SK-N-SH (cell line): ENCODE measurements at regions not wholly inside any gene's neighbourhood (a gene's known extent, or its start where the extent isn't known, plus 50 kb on each side); places are given as distances from the start of the nearest gene placed in this dataset.

ENCODE experiments used
- CTCF ChIA-PET: fragments of 300-600, 350-600 bp; formaldehyde crosslinking; extraction: SDS; loops from one replicate; lab custom pipeline; 2021; lab: Yijun Ruan, JAX
- POLR2A ChIA-PET: fragments of 350-600 bp; sonication (Branson Sonifier 250); formaldehyde crosslinking; extraction: SDS; loops from one replicate; lab custom pipeline; 2020; ENCODE audit warnings: antibody characterized with exemption, inconsistent platforms; lab: Yijun Ruan, JAX
- DNase-seq: peaks from one replicate; pipeline ENCODE4 v3.0.0; 2012
- H2AFZ ChIP-seq: fragments of 200-600 bp; sonication (generic); 2 replicates; pipeline ENCODE4 v1.8.1; 2016; ENCODE audit warnings: antibody characterized with exemption, mild to moderate bottlenecking, low read depth
- H3F3A ChIP-seq: fragments of 200-600 bp; sonication (generic); replicated peaks from 2 replicates; pipeline ENCODE3; 2016; ENCODE audit warnings: antibody characterized with exemption, mild to moderate bottlenecking; ENCODE audit not compliant: insufficient read depth
- H3K27ac ChIP-seq, 2 experiments: fragments of 200-500 bp in 1 of 2; fragments of 200-600 bp in 1 of 2; sonication (Bioruptor generic) in 1 of 2; sonication (generic), shearing (Covaris generic) in 1 of 2; 2 replicates each; pipeline versions ENCODE4 v1.5.1 to v1.6.1; 2014 to 2016; ENCODE audit warnings: low read depth in 2 of 2, inconsistent platforms in 1 of 2, low read length in 1 of 2, mild to moderate bottlenecking in 1 of 2, mixed read lengths in 1 of 2
- H3K27me3 ChIP-seq: fragments of 200-600 bp; sonication (generic), shearing (Covaris generic); 2 replicates; pipeline ENCODE4 v1.6.1; 2016; ENCODE audit warnings: mixed run types; ENCODE audit not compliant: insufficient read depth
- H3K36me3 ChIP-seq, 2 experiments: fragments of 200-500 bp in 1 of 2; fragments of 200-600 bp in 1 of 2; sonication (Bioruptor generic) in 1 of 2; sonication (generic) in 1 of 2; replicated peaks in 1 of 2; 2 replicates each; pipeline versions ENCODE3 to v1.5.1; 2014 to 2016; ENCODE audit warnings: low read length in 1 of 2, mild to moderate bottlenecking in 1 of 2; ENCODE audit not compliant: insufficient read depth in 2 of 2, control insufficient read depth in 1 of 2
- H3K4me1 ChIP-seq, 2 experiments: fragments of 200-500 bp in 1 of 2; fragments of 200-600 bp in 1 of 2; sonication (Bioruptor generic) in 1 of 2; sonication (generic), shearing (Covaris generic) in 1 of 2; 2 replicates each; pipeline versions ENCODE4 v1.5.1 to v1.6.1; 2014 to 2016; ENCODE audit warnings: low read depth in 1 of 2, low read length in 1 of 2, mixed run types in 1 of 2; ENCODE audit not compliant: insufficient read depth in 2 of 2, control insufficient read depth in 1 of 2
- H3K4me2 ChIP-seq: fragments of 200-600 bp; sonication (generic), shearing (Covaris generic); 2 replicates; pipeline ENCODE4 v1.6.1; 2017; ENCODE audit warnings: mixed run types
- H3K4me3 ChIP-seq, 2 experiments: fragments of 200-500 bp in 1 of 2; fragments of 200-600 bp in 1 of 2; sonication (Bioruptor generic) in 1 of 2; sonication (generic), shearing (Covaris generic) in 1 of 2; 2 replicates each; pipeline versions ENCODE4 v1.5.1 to v1.8.1; 2014 to 2016; ENCODE audit warnings: low read depth in 2 of 2, inconsistent platforms in 1 of 2, low read length in 1 of 2, mild to moderate bottlenecking in 1 of 2, mixed read lengths in 1 of 2, moderate library complexity in 1 of 2
- H3K79me2 ChIP-seq: fragments of 200-600 bp; sonication (generic); 2 replicates; pipeline ENCODE4 v1.8.1; 2017; ENCODE audit warnings: mild to moderate bottlenecking; ENCODE audit not compliant: insufficient read depth
- H3K9ac ChIP-seq: fragments of 200-600 bp; sonication (generic); 2 replicates; pipeline ENCODE4 v1.6.1; 2017; ENCODE audit warnings: mixed run types
- H3K9me2 ChIP-seq: fragments of 200-600 bp; sonication (generic); 2 replicates; pipeline ENCODE4 v1.6.1; 2017; ENCODE audit warnings: mixed run types
- H3K9me3 ChIP-seq: fragments of 200-600 bp; sonication (generic); 2 replicates; pipeline ENCODE4 v1.6.1; 2017; ENCODE audit warnings: mixed run types, mild to moderate bottlenecking, moderate library complexity
- H4K20me1 ChIP-seq: fragments of 200-600 bp; sonication (generic); 2 replicates; pipeline ENCODE4 v1.6.1; 2017; ENCODE audit warnings: mild to moderate bottlenecking, mixed run types; ENCODE audit not compliant: insufficient read depth
- FOSL2 ChIP-seq: IDR thresholded peaks from 2 replicates; pipeline ENCODE4 v1.4.0; 2012; ENCODE audit warnings: low read depth, mild to moderate bottlenecking, moderate library complexity, borderline replicate concordance
- FOXM1 ChIP-seq: IDR thresholded peaks from 2 replicates; pipeline ENCODE4 v1.4.0; 2012; ENCODE audit warnings: low read depth, mild to moderate bottlenecking
- GATA2 ChIP-seq: sonication (generic); formaldehyde crosslinking; IDR thresholded peaks from 2 replicates; pipeline ENCODE4 v1.5.0; 2020; ENCODE audit warnings: mild to moderate bottlenecking, missing genetic modification reagents
- NFIC ChIP-seq: IDR thresholded peaks from 2 replicates; pipeline ENCODE4 v1.4.0; 2012; ENCODE audit warnings: borderline replicate concordance
- NRF1 ChIP-seq: IDR thresholded peaks from 2 replicates; pipeline ENCODE4 v1.6.1; 2012; ENCODE audit warnings: low read depth, mild to moderate bottlenecking, low read length
- RXRA ChIP-seq: IDR thresholded peaks from 2 replicates; pipeline ENCODE4 v1.4.0; 2012; ENCODE audit warnings: low read depth, mild to moderate bottlenecking, borderline replicate concordance
- SIN3A ChIP-seq: IDR thresholded peaks from 2 replicates; pipeline ENCODE4 v1.6.1; 2012; ENCODE audit warnings: low read depth, mild to moderate bottlenecking, low read length, moderate library complexity, borderline replicate concordance
- SMC3 ChIP-seq: IDR thresholded peaks from 2 replicates; pipeline ENCODE4 v1.6.1; 2012; ENCODE audit warnings: low read depth, low read length, improper control_type of control experiment
- TAF1 ChIP-seq: IDR thresholded peaks from 2 replicates; pipeline ENCODE4 v1.6.1; 2012; ENCODE audit warnings: low read depth, mild to moderate bottlenecking, low read length, moderate library complexity, borderline replicate concordance
- YY1 ChIP-seq: IDR thresholded peaks from 2 replicates; pipeline ENCODE4 v1.4.0; 2012; ENCODE audit warnings: low read depth, mild to moderate bottlenecking
- WGBS: methylation state at CpG from one replicate; pipeline ENCODE4 v1.1.6; 2017; ENCODE audit warnings: low lambda C conversion rate; 5-methylcytosine and 5-hydroxymethylcytosine counted together
- TF ChIP-seq, protein P1 (sequence below): IDR thresholded peaks from 2 replicates; pipeline ENCODE4; 2012
- TF ChIP-seq, protein P2 (sequence below): IDR thresholded peaks from 2 replicates; pipeline ENCODE4 v1.4.0; 2012; ENCODE audit warnings: low read depth, borderline replicate concordance
- TF ChIP-seq, protein P3 (sequence below): fragments of 150-350 bp; IDR thresholded peaks from 2 replicates; pipeline ENCODE4 v1.6.1; 2017; ENCODE audit warnings: antibody characterized with exemption, low read length, low read depth, borderline replicate concordance
- TF ChIP-seq, protein P4 (sequence below): IDR thresholded peaks from 2 replicates; pipeline ENCODE4 v1.4.0; 2012; ENCODE audit warnings: low read depth, borderline replicate concordance
- TF ChIP-seq, protein P5 (sequence below): fragments of 200-600 bp; sonication (generic); IDR thresholded peaks from 2 replicates; pipeline ENCODE4 v1.6.1; 2017; ENCODE audit warnings: antibody characterized with exemption, mild to moderate bottlenecking, moderate library complexity

DNA sequence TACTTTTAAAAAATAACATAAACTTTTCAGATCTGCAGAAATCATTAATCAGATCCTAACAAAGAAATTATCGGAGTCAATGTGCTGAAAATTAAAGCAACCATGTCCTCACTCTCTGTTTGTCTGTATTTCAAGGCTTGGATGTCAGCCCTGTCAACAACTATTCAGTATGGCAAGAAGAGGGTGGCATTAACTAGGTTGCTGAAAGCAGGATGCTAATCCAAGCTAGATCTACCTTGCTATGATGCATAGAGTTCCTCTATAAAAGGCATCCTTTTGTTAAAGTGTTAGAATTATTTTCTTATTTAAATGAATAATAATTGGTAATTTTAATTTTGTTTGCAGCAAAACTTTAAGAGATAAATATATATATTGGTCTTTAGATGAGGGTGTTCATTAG is 800.8 kb downstream of the CDH11 start (continued):
- TF ChIP-seq, protein P1, sequence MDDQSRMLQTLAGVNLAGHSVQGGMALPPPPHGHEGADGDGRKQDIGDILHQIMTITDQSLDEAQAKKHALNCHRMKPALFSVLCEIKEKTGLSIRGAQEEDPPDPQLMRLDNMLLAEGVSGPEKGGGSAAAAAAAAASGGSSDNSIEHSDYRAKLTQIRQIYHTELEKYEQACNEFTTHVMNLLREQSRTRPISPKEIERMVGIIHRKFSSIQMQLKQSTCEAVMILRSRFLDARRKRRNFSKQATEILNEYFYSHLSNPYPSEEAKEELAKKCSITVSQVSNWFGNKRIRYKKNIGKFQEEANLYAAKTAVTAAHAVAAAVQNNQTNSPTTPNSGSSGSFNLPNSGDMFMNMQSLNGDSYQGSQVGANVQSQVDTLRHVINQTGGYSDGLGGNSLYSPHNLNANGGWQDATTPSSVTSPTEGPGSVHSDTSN, result no peak
- no peak for TF ChIP-seq YY1
- TF ChIP-seq, protein P2, sequence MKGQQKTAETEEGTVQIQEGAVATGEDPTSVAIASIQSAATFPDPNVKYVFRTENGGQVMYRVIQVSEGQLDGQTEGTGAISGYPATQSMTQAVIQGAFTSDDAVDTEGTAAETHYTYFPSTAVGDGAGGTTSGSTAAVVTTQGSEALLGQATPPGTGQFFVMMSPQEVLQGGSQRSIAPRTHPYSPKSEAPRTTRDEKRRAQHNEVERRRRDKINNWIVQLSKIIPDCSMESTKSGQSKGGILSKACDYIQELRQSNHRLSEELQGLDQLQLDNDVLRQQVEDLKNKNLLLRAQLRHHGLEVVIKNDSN, result no peak
- TF ChIP-seq, protein P3, sequence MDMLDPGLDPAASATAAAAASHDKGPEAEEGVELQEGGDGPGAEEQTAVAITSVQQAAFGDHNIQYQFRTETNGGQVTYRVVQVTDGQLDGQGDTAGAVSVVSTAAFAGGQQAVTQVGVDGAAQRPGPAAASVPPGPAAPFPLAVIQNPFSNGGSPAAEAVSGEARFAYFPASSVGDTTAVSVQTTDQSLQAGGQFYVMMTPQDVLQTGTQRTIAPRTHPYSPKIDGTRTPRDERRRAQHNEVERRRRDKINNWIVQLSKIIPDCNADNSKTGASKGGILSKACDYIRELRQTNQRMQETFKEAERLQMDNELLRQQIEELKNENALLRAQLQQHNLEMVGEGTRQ, result no peak
- TF ChIP-seq SIN3A, result no peak

DNA sequence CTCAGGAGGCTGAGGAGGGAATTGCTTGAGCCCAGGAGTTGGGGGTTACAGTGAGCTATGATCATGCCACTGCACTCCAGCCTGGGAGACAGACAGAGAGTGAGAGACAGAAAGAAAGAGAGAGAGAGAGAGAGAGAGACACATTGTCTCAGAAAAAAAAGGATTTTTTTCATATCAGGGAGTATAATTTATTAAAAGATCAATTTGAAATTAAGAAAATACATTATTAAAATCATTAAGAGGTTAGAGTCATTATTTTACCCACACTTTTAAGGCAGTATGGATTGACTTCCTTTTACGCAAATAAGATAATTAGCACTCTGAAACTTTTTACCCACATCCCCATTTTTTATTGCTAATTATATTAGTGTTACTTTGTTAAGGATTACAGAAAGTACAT is 804.3 kb downstream of the CDH11 start:
- Histone ChIP-seq H3K36me3 (no peaks in the 10 kb centered on the region), H3K4me1 (no peaks in the 10 kb centered on the region), H3K27me3 (no peaks in the 10 kb centered on the region), H3K9me2 (no peaks in the 10 kb centered on the region), H2AFZ (no peak overlapping the region), H3K9me3 (no peaks in the 10 kb centered on the region), H4K20me1 (no peaks in the 10 kb centered on the region), H3K4me3 (no peak overlapping the region), H3K4me2 (no peak overlapping the region), H3K79me2 (no peaks in the 10 kb centered on the region), H3F3A (no peaks in the 10 kb centered on the region), H3K27ac (no peak overlapping the region), H3K9ac (no peak overlapping the region)
- no peak for DNase-seq
- WGBS, result 94% methylated on average over 1 of the region's 1 CpG
- POLR2A ChIA-PET, result no interaction called here
- no peak for TF ChIP-seq NRF1
- TF ChIP-seq NFIC, result no peak
- TF ChIP-seq GATA2, result no peak
- TF ChIP-seq, protein P4, sequence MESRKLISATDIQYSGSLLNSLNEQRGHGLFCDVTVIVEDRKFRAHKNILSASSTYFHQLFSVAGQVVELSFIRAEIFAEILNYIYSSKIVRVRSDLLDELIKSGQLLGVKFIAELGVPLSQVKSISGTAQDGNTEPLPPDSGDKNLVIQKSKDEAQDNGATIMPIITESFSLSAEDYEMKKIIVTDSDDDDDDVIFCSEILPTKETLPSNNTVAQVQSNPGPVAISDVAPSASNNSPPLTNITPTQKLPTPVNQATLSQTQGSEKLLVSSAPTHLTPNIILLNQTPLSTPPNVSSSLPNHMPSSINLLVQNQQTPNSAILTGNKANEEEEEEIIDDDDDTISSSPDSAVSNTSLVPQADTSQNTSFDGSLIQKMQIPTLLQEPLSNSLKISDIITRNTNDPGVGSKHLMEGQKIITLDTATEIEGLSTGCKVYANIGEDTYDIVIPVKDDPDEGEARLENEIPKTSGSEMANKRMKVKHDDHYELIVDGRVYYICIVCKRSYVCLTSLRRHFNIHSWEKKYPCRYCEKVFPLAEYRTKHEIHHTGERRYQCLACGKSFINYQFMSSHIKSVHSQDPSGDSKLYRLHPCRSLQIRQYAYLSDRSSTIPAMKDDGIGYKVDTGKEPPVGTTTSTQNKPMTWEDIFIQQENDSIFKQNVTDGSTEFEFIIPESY, result no peak
- TF ChIP-seq, protein P5, sequence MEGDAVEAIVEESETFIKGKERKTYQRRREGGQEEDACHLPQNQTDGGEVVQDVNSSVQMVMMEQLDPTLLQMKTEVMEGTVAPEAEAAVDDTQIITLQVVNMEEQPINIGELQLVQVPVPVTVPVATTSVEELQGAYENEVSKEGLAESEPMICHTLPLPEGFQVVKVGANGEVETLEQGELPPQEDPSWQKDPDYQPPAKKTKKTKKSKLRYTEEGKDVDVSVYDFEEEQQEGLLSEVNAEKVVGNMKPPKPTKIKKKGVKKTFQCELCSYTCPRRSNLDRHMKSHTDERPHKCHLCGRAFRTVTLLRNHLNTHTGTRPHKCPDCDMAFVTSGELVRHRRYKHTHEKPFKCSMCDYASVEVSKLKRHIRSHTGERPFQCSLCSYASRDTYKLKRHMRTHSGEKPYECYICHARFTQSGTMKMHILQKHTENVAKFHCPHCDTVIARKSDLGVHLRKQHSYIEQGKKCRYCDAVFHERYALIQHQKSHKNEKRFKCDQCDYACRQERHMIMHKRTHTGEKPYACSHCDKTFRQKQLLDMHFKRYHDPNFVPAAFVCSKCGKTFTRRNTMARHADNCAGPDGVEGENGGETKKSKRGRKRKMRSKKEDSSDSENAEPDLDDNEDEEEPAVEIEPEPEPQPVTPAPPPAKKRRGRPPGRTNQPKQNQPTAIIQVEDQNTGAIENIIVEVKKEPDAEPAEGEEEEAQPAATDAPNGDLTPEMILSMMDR, result no peak
- TF ChIP-seq SMC3, result no peak
- no peak for TF ChIP-seq TAF1
- TF ChIP-seq RXRA, result no peak
- no peak for TF ChIP-seq FOSL2
- no peak for TF ChIP-seq FOXM1
- CTCF ChIA-PET, result no interaction called here
